Gastrocnemius medialis (tissue), 4 donors: ENCODE measurements at regions not wholly inside any gene's neighbourhood (a gene's known extent, or its start where the extent isn't known, plus 50 kb on each side); places are given as distances from the start of the nearest gene placed in this dataset.

Experiments used
- POLR2A ChIP-seq, 2 donors: fragments of 450-650 bp; IDR thresholded peaks; one replicate each; pipeline ENCODE4 v1.6.1; 2017; ENCODE audit warnings: antibody characterized with exemption in 2 of 2, mild to moderate bottlenecking in 2 of 2, moderate library complexity in 2 of 2
- TF ChIP-seq, protein P1 (sequence below), 5 experiments: fragments of 450-650 bp in 3 of 5; fragments of 200-600 bp in 2 of 5; sonication (generic) in 2 of 5; IDR thresholded peaks in 4 of 5; conservative IDR thresholded peaks in 1 of 5; 1 replicate in 4 of 5; 2 replicates in 1 of 5; pipeline ENCODE4 v1.5.1; 2016 to 2019; ENCODE audit warnings: antibody characterized with exemption in 5 of 5, mild to moderate bottlenecking in 3 of 5, moderate library complexity in 3 of 5

DNA sequence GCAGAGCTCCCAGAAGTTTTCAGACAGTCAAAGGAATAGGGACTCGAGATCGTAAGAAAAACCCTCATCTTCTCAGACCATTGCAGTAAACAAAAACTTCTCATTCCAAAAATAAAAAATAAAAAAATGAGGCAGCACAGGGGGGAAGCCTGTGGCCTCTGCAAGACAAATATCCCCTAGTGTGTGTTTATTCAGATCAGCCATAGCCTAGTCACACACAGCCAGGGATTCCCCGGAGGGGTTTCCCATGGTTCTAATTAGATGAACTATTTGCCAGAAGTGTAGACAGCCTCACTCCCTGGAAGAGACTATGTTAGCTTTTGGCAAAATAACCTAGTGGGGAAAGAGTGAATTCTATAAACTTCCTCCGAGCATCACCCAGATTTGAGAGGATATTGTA, 122.9 kb upstream of the KLF7 start:
- TF ChIP-seq POLR2A (IDR thresholded peaks at IDR 0.05): no peak
- TF ChIP-seq, protein P1, sequence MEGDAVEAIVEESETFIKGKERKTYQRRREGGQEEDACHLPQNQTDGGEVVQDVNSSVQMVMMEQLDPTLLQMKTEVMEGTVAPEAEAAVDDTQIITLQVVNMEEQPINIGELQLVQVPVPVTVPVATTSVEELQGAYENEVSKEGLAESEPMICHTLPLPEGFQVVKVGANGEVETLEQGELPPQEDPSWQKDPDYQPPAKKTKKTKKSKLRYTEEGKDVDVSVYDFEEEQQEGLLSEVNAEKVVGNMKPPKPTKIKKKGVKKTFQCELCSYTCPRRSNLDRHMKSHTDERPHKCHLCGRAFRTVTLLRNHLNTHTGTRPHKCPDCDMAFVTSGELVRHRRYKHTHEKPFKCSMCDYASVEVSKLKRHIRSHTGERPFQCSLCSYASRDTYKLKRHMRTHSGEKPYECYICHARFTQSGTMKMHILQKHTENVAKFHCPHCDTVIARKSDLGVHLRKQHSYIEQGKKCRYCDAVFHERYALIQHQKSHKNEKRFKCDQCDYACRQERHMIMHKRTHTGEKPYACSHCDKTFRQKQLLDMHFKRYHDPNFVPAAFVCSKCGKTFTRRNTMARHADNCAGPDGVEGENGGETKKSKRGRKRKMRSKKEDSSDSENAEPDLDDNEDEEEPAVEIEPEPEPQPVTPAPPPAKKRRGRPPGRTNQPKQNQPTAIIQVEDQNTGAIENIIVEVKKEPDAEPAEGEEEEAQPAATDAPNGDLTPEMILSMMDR (IDR thresholded peaks at IDR 0.05 in 4 of 5, conservative IDR thresholded peaks at IDR 0.05 in 1 of 5): no peak
